Hepatocyte (in vitro differentiated cells): ENCODE measurements at regions not wholly inside any gene's neighbourhood (a gene's known extent, or its start where the extent isn't known, plus 50 kb on each side); places are given as distances from the start of the nearest gene placed in this dataset.

Experiments used
- CTCF ChIP-seq: fragments of 200-600 bp; sonication (generic); IDR thresholded peaks from 2 replicates; pipeline ENCODE4 v1.5.1; 2016; ENCODE audit warnings: antibody characterized with exemption, mild to moderate bottlenecking; ENCODE audit not compliant: poor library complexity
- EZH2 ChIP-seq: fragments of 200-600 bp; sonication (generic); IDR thresholded peaks from 2 replicates; pipeline ENCODE4 v1.6.1; 2016; ENCODE audit warnings: antibody characterized with exemption, mild to moderate bottlenecking, borderline replicate concordance
- EZH2phosphoT487 ChIP-seq: fragments of 200-600 bp; sonication (generic); IDR thresholded peaks from one replicate; pipeline ENCODE4 v1.6.1; 2018; ENCODE audit warnings: antibody characterized with exemption, mild to moderate bottlenecking, low read depth, moderate library complexity; ENCODE audit not compliant: unreplicated experiment, severe bottlenecking

GRCh38 chr2:64905338-64906024 lies 83.7 kb upstream of the SLC1A4 start:
- no peak for TF ChIP-seq EZH2
- TF ChIP-seq CTCF, result no peak
- TF ChIP-seq EZH2phosphoT487, result no peak
